ENCODE measurements at regions not wholly inside any gene's neighbourhood (a gene's known extent, or its start where the extent isn't known, plus 50 kb on each side); places are given as distances from the start of the nearest gene placed in this dataset.

DNA sequence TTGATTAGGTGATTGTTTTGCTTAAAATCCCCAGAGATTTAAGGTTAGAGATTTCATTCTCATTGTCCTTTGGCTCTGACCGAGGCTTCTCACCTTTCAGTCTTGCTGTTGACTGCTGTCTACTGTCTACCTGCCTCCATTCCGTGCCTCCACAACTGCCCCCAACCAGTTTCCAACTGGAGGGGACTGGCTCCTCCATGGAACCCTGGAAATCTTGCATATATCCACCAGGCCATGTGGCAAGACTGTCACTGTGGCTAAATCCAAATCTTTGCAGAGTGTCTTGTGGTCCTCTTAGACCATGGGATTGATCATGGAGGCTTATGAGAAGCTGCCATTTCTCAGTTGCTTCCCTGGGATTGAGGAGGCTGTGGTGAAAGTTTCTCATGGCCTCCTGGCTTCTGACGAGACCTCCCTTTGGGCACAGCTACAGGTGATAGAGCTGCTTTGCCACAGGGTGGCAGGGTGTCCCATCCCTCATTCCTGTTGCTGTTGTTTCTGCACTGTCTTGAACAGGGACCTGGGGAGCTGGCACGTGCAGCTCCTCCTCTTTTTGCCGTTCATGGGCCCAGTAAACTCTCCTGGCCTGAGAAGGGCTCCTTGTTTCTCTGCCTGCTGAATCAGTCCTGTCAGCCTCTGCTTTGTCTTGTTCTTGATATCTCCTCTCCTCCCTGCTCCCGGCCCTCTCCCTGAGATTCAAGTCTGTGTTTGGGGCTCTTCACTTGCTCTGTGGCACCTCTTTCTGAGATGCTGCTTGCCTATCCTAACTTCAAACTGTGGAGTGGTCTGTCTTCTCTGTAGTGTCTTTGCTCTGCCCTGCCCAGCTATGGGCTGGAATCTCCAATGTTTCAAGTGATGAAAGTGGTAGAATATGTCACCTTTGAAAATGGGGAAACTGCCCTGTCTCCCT is 63.6 kb upstream of the IGFBP3 start:
- TF ChIP-seq CTCF (IDR thresholded peaks at IDR 0.05; ENCODE audit: control extremely low read depth in 1 of 3, insufficient read depth in 1 of 3, low read depth in 1 of 3, low read length in 3 of 3) (peak in 2 of 3 experiments; percentile 3 to 17; a peak in 2 of 4 replicates), RFX5 (IDR thresholded peaks at IDR 0.05; ENCODE audit: borderline replicate concordance, low read depth, low read length) (no peak), CHD2 (IDR thresholded peaks at IDR 0.05; ENCODE audit: low read length) (no peak), HDAC2 (IDR thresholded peaks at IDR 0.05; ENCODE audit: borderline replicate concordance in 1 of 2, low read depth in 2 of 2, low read length in 2 of 2) (no peak), SP1 (IDR thresholded peaks at IDR 0.05; ENCODE audit: low read depth, low read length) (no peak), HDAC6 (IDR thresholded peaks at IDR 0.05; ENCODE audit: low read depth, low read length) (no peak), GTF2F1 (IDR thresholded peaks at IDR 0.05; ENCODE audit: borderline replicate concordance, low read depth, low read length) (no peak), YY1 (IDR thresholded peaks at IDR 0.05; ENCODE audit: low read depth, low read length) (no peak), TAF1 (IDR thresholded peaks at IDR 0.05; ENCODE audit: low read depth, low read length) (no peak), POLR2A (IDR thresholded peaks at IDR 0.05; ENCODE audit: control extremely low read depth in 1 of 2, low read depth in 2 of 2, low read length in 2 of 2) (no peak), CBX5 (IDR thresholded peaks at IDR 0.05; ENCODE audit: low read depth, low read length) (no peak), ZNF274 (IDR thresholded peaks at IDR 0.05; ENCODE audit: borderline replicate concordance, extremely low read depth, low read length) (no peak)

Measured in H1 (cell line).